Liver (tissue), 3 donors: ENCODE measurements at regions not wholly inside any gene's neighbourhood (a gene's known extent, or its start where the extent isn't known, plus 50 kb on each side); places are given as distances from the start of the nearest gene placed in this dataset.

Source experiments
- ATF3 ChIP-seq: IDR thresholded peaks from 2 replicates; pipeline ENCODE4 v1.6.1; 2016; ENCODE audit warnings: antibody characterized with exemption
- CTCF ChIP-seq: fragments of 150-350 bp; IDR thresholded peaks from 2 replicates; pipeline ENCODE4 v1.5.1; 2017; ENCODE audit warnings: improper control_type of control experiment, low read depth, low read length; ENCODE audit not compliant: missing input control
- EGR1 ChIP-seq, 2 donors: IDR thresholded peaks; 2 replicates each; pipeline ENCODE4 v1.6.1; 2016 to 2018; ENCODE audit warnings: antibody characterized with exemption in 2 of 2, low read depth in 2 of 2
- FOXA1 ChIP-seq: IDR thresholded peaks from 2 replicates; pipeline ENCODE4 v1.6.1; 2016; ENCODE audit warnings: antibody characterized with exemption
- FOXA2 ChIP-seq: IDR thresholded peaks from 2 replicates; pipeline ENCODE4 v1.6.1; 2016; ENCODE audit warnings: antibody characterized with exemption
- GABPA ChIP-seq, 2 donors: IDR thresholded peaks in 1 of 2; conservative IDR thresholded peaks in 1 of 2; 2 replicates each; pipeline ENCODE4 v1.6.1; 2016; ENCODE audit warnings: antibody characterized with exemption in 2 of 2, mild to moderate bottlenecking in 1 of 2, moderate library complexity in 1 of 2
- JUND ChIP-seq, 2 donors: IDR thresholded peaks; 2 replicates each; pipeline ENCODE4 v1.6.1; 2016; ENCODE audit warnings: antibody characterized with exemption in 2 of 2
- MAX ChIP-seq: IDR thresholded peaks from 2 replicates; pipeline ENCODE4 v1.6.1; 2016; ENCODE audit warnings: antibody characterized with exemption
- RAD21 ChIP-seq, 2 donors: IDR thresholded peaks; 2 replicates each; pipeline ENCODE4 v1.6.1; 2016; ENCODE audit warnings: antibody characterized with exemption in 2 of 2, mild to moderate bottlenecking in 2 of 2
- REST ChIP-seq: IDR thresholded peaks from 2 replicates; pipeline ENCODE4 v1.6.1; 2016; ENCODE audit warnings: antibody characterized with exemption, mild to moderate bottlenecking
- SP1 ChIP-seq: IDR thresholded peaks from 2 replicates; pipeline ENCODE4 v1.6.1; 2018; ENCODE audit warnings: antibody characterized with exemption, mild to moderate bottlenecking
- TAF1 ChIP-seq: conservative IDR thresholded peaks from 2 replicates; pipeline ENCODE4 v1.6.1; 2016; ENCODE audit warnings: antibody characterized with exemption, mild to moderate bottlenecking
- YY1 ChIP-seq: IDR thresholded peaks from 2 replicates; pipeline ENCODE4 v1.6.1; 2016; ENCODE audit warnings: antibody characterized with exemption, mild to moderate bottlenecking
- donor health status: healthy.
- donor health status: healthy.

- TF ChIP-seq FOXA1: no peak
- no peak for TF ChIP-seq CTCF
- no peak for TF ChIP-seq RAD21 (IDR thresholded peaks at IDR 0.05)
- no peak for TF ChIP-seq MAX
- no peak for TF ChIP-seq FOXA2
- TF ChIP-seq EGR1 (IDR thresholded peaks at IDR 0.05; ENCODE audit: low read depth in 2 of 2): no peak
- no peak for TF ChIP-seq YY1
- TF ChIP-seq REST: no peak
- TF ChIP-seq TAF1: no peak
- TF ChIP-seq JUND (IDR thresholded peaks at IDR 0.05): no peak
- no peak for TF ChIP-seq ATF3
- no peak for TF ChIP-seq GABPA (IDR thresholded peaks at IDR 0.05 in 1 of 2, conservative IDR thresholded peaks at IDR 0.05 in 1 of 2)
- TF ChIP-seq SP1: no peak
Measured at GRCh38 chr5:52469420-52469819, 318.3 kb upstream of the ITGA1 start.
